Right atrium auricular region (tissue), 2 donors: ENCODE measurements at regions not wholly inside any gene's neighbourhood (a gene's known extent, or its start where the extent isn't known, plus 50 kb on each side); places are given as distances from the start of the nearest gene placed in this dataset.

Experiments
- DNase-seq: peaks from one replicate; pipeline ENCODE4 v3.0.0-alpha.2; 2019; ENCODE audit warnings: low spot score
- H3K27ac ChIP-seq, 2 donors: fragments of 200-600 bp; sonication (generic); 1 replicate in 1 of 2; 2 replicates in 1 of 2; pipeline ENCODE4 v1.5.1; 2016 to 2019
- H3K27me3 ChIP-seq, 2 donors: fragments of 200-600 bp; sonication (generic); one replicate each; pipeline versions ENCODE4 v1.5.1 to v1.6.0; 2017 to 2019
- H3K36me3 ChIP-seq: fragments of 200-600 bp; sonication (generic); one replicate; pipeline ENCODE4 v1.5.1; 2016
- H3K4me1 ChIP-seq, 2 donors: fragments of 200-600 bp; sonication (generic); one replicate each; pipeline versions ENCODE4 v1.5.1 to v1.6.0; 2017 to 2019
- H3K4me3 ChIP-seq, 2 donors: fragments of 200-600 bp; sonication (generic); 1 replicate in 1 of 2; 2 replicates in 1 of 2; pipeline ENCODE4 v1.5.1; 2017 to 2019; ENCODE audit warnings: mild to moderate bottlenecking in 1 of 2, moderate library complexity in 1 of 2
- H3K9me3 ChIP-seq, 2 donors: fragments of 200-600 bp; sonication (generic); one replicate each; pipeline ENCODE4 v1.5.1; 2019
- CTCF ChIP-seq, 2 donors: fragments of 200-600 bp; sonication (generic); IDR thresholded peaks; one replicate each; pipeline ENCODE4 v1.5.1; 2019; ENCODE audit warnings: antibody characterized with exemption in 2 of 2

- Histone ChIP-seq H3K4me3 (no peak overlapping the region), H3K27me3 (no peaks in the 10 kb centered on the region), H3K4me1 (no peaks in the 10 kb centered on the region), H3K36me3 (no peaks in the 10 kb centered on the region), H3K9me3 (peaks cover 0 to 6% of the 10 kb centered on the region in 2 donors), H3K27ac (no peak overlapping the region)
- TF ChIP-seq CTCF (IDR thresholded peaks at IDR 0.05) = no peak
- DNase-seq = no peak
Measured at GRCh38 chr16:17015702-17016101, 455.1 kb downstream of the XYLT1 start.

- Histone ChIP-seq H3K27me3 (no peaks in the 10 kb centered on the region), H3K36me3 (no peaks in the 10 kb centered on the region), H3K9me3 (peaks cover 0 to 6% of the 10 kb centered on the region in 2 donors), H3K4me1 (no peaks in the 10 kb centered on the region), H3K27ac (no peak overlapping the region), H3K4me3 (no peak overlapping the region)
- no peak for DNase-seq
- TF ChIP-seq CTCF (IDR thresholded peaks at IDR 0.05) = no peak
Measured at GRCh38 chr16:17017442-17017841, 453.3 kb downstream of the XYLT1 start.

- H3K27ac ChIP-seq = no peak overlapping the region
- TF ChIP-seq CTCF (IDR thresholded peaks at IDR 0.05) = no peak
- no peaks in the 10 kb centered on the region for H3K36me3 ChIP-seq
- no peak for DNase-seq
- no peaks in the 10 kb centered on the region for H3K27me3 ChIP-seq
- no peak overlapping the region for H3K4me3 ChIP-seq
- H3K9me3 ChIP-seq = peaks cover 0 to 6% of the 10 kb centered on the region in 2 donors
- no peaks in the 10 kb centered on the region for H3K4me1 ChIP-seq
Measured at GRCh38 chr16:17018585-17018939, 452.2 kb downstream of the XYLT1 start.

- no peaks in the 10 kb centered on the region for H3K36me3 ChIP-seq
- no peaks in the 10 kb centered on the region for H3K4me1 ChIP-seq
- TF ChIP-seq CTCF (IDR thresholded peaks at IDR 0.05) = no peak
- peaks cover 0 to 6% of the 10 kb centered on the region in 2 donors for H3K9me3 ChIP-seq
- no peak overlapping the region for H3K27ac ChIP-seq
- H3K4me3 ChIP-seq = no peak overlapping the region
- no peaks in the 10 kb centered on the region for H3K27me3 ChIP-seq
- DNase-seq = no peak
Measured at GRCh38 chr16:17019366-17019765, 451.4 kb downstream of the XYLT1 start.

GRCh38 chr16:17023606-17024005 is 447.2 kb downstream of the XYLT1 start:
- Histone ChIP-seq H3K27ac (no peak overlapping the region), H3K27me3 (no peaks in the 10 kb centered on the region), H3K36me3 (no peaks in the 10 kb centered on the region), H3K4me3 (no peak overlapping the region), H3K4me1 (no peaks in the 10 kb centered on the region), H3K9me3 (no peaks in the 10 kb centered on the region)
- no peak for DNase-seq
- TF ChIP-seq CTCF (IDR thresholded peaks at IDR 0.05) = no peak

- H3K9me3 ChIP-seq = peaks cover 0 to 3% of the 10 kb centered on the region in 2 donors
- no peaks in the 10 kb centered on the region for H3K4me1 ChIP-seq
- H3K4me3 ChIP-seq = no peak overlapping the region
- no peak overlapping the region for H3K27ac ChIP-seq
- DNase-seq = no peak
- H3K27me3 ChIP-seq = no peaks in the 10 kb centered on the region
- TF ChIP-seq CTCF (IDR thresholded peaks at IDR 0.05) = no peak
- H3K36me3 ChIP-seq = no peaks in the 10 kb centered on the region
Measured at GRCh38 chr16:17024514-17024913, 446.2 kb downstream of the XYLT1 start.
